ENCODE measurements at regions not wholly inside any gene's neighbourhood (a gene's known extent, or its start where the extent isn't known, plus 50 kb on each side); places are given as distances from the start of the nearest gene placed in this dataset.

- DNase-seq: no peak
Observed at GRCh38 chr6:113802779-113803178, 54.4 kb upstream of the MARCKS start.

DNA sequence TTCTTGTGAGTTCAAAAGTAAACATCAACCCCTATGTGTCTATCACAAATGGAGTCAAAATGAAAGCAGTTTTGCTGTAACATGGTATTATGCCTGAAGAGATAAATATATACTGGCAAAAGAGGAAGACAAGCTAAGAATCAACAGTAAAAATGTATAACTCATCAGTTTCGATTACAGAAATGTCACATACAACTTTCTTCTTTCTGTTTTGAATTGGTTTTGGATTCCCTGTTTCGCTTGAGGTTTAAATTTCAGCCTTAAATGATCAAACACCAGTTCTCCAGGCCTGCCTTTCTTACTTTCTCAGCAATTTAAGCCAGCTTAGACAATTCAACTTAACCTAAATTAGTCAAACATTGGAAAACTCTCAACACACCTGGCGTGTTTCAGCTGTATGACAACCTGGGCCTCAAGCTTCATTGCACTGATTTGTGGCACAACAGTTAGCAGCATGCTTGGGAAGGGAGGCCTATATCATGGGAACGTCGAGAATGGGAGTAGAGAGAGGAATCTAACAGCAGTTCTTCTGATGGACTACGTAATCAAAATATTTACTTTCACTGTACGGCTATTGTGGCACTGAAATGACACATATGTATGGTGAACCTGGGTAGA lies 51.9 kb upstream of the MARCKS start:
- DNase-seq: no peak

DNA sequence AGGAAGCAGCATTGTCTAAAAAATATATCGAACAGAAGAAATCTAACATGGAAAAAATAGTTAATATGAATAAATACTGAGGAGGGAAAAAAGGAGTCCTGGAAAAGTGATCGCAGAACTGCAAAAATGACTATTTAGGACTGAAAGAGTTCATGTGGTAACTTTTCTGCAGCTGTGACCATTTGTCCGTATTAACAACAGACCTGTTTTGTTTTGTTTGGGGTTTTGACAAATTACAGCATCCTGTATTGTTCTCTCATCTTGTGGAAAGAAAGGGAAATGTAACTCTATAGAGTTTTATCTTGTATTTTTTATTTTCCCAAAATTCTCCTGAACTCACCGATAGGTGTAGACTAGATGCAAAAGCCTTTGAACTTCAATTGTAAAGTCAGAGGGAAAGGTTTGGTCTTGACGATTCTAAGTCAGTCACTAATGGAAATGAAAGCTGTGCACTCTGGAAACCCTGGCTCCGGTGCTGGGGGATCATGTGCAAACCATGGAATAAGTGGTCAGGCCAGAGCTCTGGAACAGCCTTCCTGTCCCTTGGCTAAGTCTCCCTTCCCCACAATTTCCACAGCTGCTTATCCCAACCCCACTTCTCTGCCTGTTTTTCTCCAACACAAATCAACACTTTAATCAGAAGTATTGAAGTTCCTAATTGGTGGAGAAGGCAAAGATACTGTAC lies 51.2 kb upstream of the MARCKS start:
- peak; percentile 62 for DNase-seq
